Neural progenitor cell (in vitro differentiated cells): ENCODE measurements at regions not wholly inside any gene's neighbourhood (a gene's known extent, or its start where the extent isn't known, plus 50 kb on each side); places are given as distances from the start of the nearest gene placed in this dataset.

Source experiments
- EZH2 ChIP-seq: fragments of 200-600 bp; sonication (generic); IDR thresholded peaks from 2 replicates; pipeline ENCODE4 v1.6.1; 2017; ENCODE audit warnings: antibody characterized with exemption, mild to moderate bottlenecking, moderate library complexity
- EZH2phosphoT487 ChIP-seq: fragments of 200-600 bp; sonication (generic); IDR thresholded peaks from 2 replicates; pipeline ENCODE4 v1.6.1; 2017; ENCODE audit warnings: antibody characterized with exemption
- TF ChIP-seq, protein P1 (sequence below): fragments of 200-600 bp; sonication (generic); IDR thresholded peaks from 2 replicates; pipeline ENCODE4 v1.5.1; 2017; ENCODE audit warnings: antibody characterized with exemption, mild to moderate bottlenecking

DNA sequence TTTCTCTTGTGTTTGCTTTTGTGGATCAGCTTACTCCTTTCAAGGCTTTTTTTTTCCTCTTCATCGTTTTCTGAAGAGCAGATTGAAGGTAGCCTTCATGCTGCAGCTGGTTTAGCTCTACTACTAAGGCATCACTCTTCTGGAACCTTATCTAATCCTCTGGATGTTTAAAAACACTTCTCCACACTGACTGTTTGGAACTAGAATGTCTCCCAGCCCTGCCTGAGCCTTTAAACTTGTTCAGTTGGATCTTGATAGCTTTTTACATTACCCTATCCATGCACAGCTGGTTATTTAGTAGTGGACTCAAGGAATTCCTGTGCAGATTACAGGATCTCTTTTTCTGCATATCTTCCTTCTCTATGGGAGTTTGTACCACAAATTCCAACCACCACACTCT is 108.9 kb upstream of the ASCC3 start:
- TF ChIP-seq, protein P1, sequence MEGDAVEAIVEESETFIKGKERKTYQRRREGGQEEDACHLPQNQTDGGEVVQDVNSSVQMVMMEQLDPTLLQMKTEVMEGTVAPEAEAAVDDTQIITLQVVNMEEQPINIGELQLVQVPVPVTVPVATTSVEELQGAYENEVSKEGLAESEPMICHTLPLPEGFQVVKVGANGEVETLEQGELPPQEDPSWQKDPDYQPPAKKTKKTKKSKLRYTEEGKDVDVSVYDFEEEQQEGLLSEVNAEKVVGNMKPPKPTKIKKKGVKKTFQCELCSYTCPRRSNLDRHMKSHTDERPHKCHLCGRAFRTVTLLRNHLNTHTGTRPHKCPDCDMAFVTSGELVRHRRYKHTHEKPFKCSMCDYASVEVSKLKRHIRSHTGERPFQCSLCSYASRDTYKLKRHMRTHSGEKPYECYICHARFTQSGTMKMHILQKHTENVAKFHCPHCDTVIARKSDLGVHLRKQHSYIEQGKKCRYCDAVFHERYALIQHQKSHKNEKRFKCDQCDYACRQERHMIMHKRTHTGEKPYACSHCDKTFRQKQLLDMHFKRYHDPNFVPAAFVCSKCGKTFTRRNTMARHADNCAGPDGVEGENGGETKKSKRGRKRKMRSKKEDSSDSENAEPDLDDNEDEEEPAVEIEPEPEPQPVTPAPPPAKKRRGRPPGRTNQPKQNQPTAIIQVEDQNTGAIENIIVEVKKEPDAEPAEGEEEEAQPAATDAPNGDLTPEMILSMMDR = no peak
- TF ChIP-seq EZH2 (no peak), EZH2phosphoT487 (no peak)
